Head of caudate nucleus (tissue), 42 donors: ENCODE measurements at regions not wholly inside any gene's neighbourhood (a gene's known extent, or its start where the extent isn't known, plus 50 kb on each side); places are given as distances from the start of the nearest gene placed in this dataset.
A peak's percentile ranks its signal among the peaks of the same experiment; 100 is the strongest.

Source experiments
- DNase-seq, 42 donors: peaks; one replicate each; pipeline versions ENCODE4 v3.0.0 to v3.0.0-alpha.2; 2020 to 2021; ENCODE audit warnings: mixed read lengths in 7 of 42
- intact Hi-C: fragments of 100-400 bp; cut with DNase I; formaldehyde crosslinking; loops from one replicate; pipeline ENCODE4 v1.15.0; 2022

GRCh38 chr12:93323625-93324329, 53.9 kb upstream of the NUDT4 start:
- no peak for DNase-seq
- intact Hi-C loops, result no loop called here

- intact Hi-C loops, result no loop called here
- DNase-seq, result peak in 5 of 42 donors; percentile 9 to 57 (median 30)
Observed at GRCh38 chr12:93325855-93326254, 51.9 kb upstream of the NUDT4 start.
